HepG2 (cell line): ENCODE measurements at regions not wholly inside any gene's neighbourhood (a gene's known extent, or its start where the extent isn't known, plus 50 kb on each side); places are given as distances from the start of the nearest gene placed in this dataset.

Source experiments
- ATM ChIP-seq: fragments of 450-650 bp; IDR thresholded peaks from 2 replicates; pipeline ENCODE4 v1.7.1; 2017; ENCODE audit warnings: mild to moderate bottlenecking, borderline replicate concordance
- CAMTA2 ChIP-seq: sonication (generic); formaldehyde crosslinking; IDR thresholded peaks from 2 replicates; pipeline ENCODE4 v1.4.0; 2020; ENCODE audit warnings: mild to moderate bottlenecking, missing genetic modification reagents, borderline replicate concordance
- CBX2 ChIP-seq, 2 experiments: fragments of 200-600 bp in 1 of 2; sonication (generic); formaldehyde crosslinking in 1 of 2; IDR thresholded peaks; 2 replicates each; pipeline versions ENCODE4 v1.7.0 to v1.8.1; 2018 to 2022; ENCODE audit warnings: low read depth in 2 of 2, low read length in 1 of 2, mild to moderate bottlenecking in 1 of 2, missing genetic modification reagents in 1 of 2
- CENPX ChIP-seq: sonication (generic); formaldehyde crosslinking; IDR thresholded peaks from 2 replicates; pipeline ENCODE4 v1.9.0; 2021; ENCODE audit warnings: mild to moderate bottlenecking, missing genetic modification reagents, moderate library complexity
- HOXA5 ChIP-seq: sonication (generic); formaldehyde crosslinking; IDR thresholded peaks from 2 replicates; pipeline ENCODE4 v1.4.0; 2020; ENCODE audit warnings: missing genetic modification reagents
- HOXA7 ChIP-seq: sonication (generic); formaldehyde crosslinking; IDR thresholded peaks from 2 replicates; pipeline ENCODE4 v1.8.1; 2022; ENCODE audit warnings: mild to moderate bottlenecking, missing genetic modification reagents, moderate library complexity
- KLF9 ChIP-seq: IDR thresholded peaks from 2 replicates; pipeline ENCODE4 v1.6.1; 2016; ENCODE audit warnings: low read depth
- PRPF4 ChIP-seq: fragments of 200-400 bp; formaldehyde crosslinking; IDR thresholded peaks from 2 replicates; pipeline ENCODE4 v1.6.1; 2016; ENCODE audit warnings: low read length, low read depth; ENCODE audit not compliant: poor library complexity, severe bottlenecking
- SAFB2 ChIP-seq: sonication (generic); formaldehyde crosslinking; IDR thresholded peaks from 2 replicates; pipeline ENCODE4 v1.5.1; 2020; ENCODE audit warnings: missing genetic modification reagents, low read depth, mild to moderate bottlenecking, borderline replicate concordance
- SP2 ChIP-seq: sonication (generic); formaldehyde crosslinking; IDR thresholded peaks from 2 replicates; pipeline ENCODE4 v1.5.1; 2020; ENCODE audit warnings: mild to moderate bottlenecking, missing genetic modification reagents
- SUZ12 ChIP-seq: fragments of 150-350 bp; IDR thresholded peaks from 2 replicates; pipeline ENCODE4 v1.6.1; 2014; ENCODE audit warnings: low read depth, low read length
- TCF7L2 ChIP-seq: IDR thresholded peaks from 2 replicates; pipeline ENCODE4 v1.6.1; 2011; ENCODE audit warnings: mild to moderate bottlenecking, low read depth, low read length, moderate library complexity
- U2AF1 ChIP-seq: fragments of 200-400 bp; formaldehyde crosslinking; optimal IDR thresholded peaks from 2 replicates; pipeline ENCODE3; 2017; ENCODE audit warnings: mild to moderate bottlenecking, low read depth, low read length
- YEATS4 ChIP-seq: sonication (generic); formaldehyde crosslinking; IDR thresholded peaks from 2 replicates; pipeline ENCODE4 v1.4.0; 2020; ENCODE audit warnings: missing genetic modification reagents, borderline replicate concordance
- ZBTB38 ChIP-seq: sonication (generic); formaldehyde crosslinking; IDR thresholded peaks from 2 replicates; pipeline ENCODE4 v1.5.1; 2020; ENCODE audit warnings: mild to moderate bottlenecking, missing genetic modification reagents
- ZFP82 ChIP-seq: sonication (generic); formaldehyde crosslinking; IDR thresholded peaks from 2 replicates; pipeline ENCODE4 v1.5.1; 2020; ENCODE audit warnings: mild to moderate bottlenecking, missing genetic modification reagents, borderline replicate concordance
- ZNF224 ChIP-seq: sonication (generic); formaldehyde crosslinking; IDR thresholded peaks from 2 replicates; pipeline ENCODE4 v1.5.0; 2020; ENCODE audit warnings: mild to moderate bottlenecking, missing genetic modification reagents
- ZNF34 ChIP-seq: sonication (generic); formaldehyde crosslinking; IDR thresholded peaks from 2 replicates; pipeline ENCODE4 v1.4.0; 2020; ENCODE audit warnings: mild to moderate bottlenecking, missing genetic modification reagents, borderline replicate concordance
- ZNF44 ChIP-seq: sonication (generic); formaldehyde crosslinking; IDR thresholded peaks from 2 replicates; pipeline ENCODE4 v1.5.1; 2020; ENCODE audit warnings: mild to moderate bottlenecking, missing genetic modification reagents
- ZNF605 ChIP-seq: sonication (generic); formaldehyde crosslinking; IDR thresholded peaks from 2 replicates; pipeline ENCODE4 v1.8.0; 2022; ENCODE audit warnings: mild to moderate bottlenecking, missing genetic modification reagents
- ZNF644 ChIP-seq: IDR thresholded peaks from 2 replicates; pipeline ENCODE4 v1.6.1; 2016; ENCODE audit warnings: low read depth
- ZNF747 ChIP-seq: sonication (generic); formaldehyde crosslinking; IDR thresholded peaks from 2 replicates; pipeline ENCODE4 v1.8.1; 2023; ENCODE audit warnings: missing genetic modification reagents, mild to moderate bottlenecking, borderline replicate concordance
- ZNF850 ChIP-seq: sonication (generic); formaldehyde crosslinking; conservative IDR thresholded peaks from 2 replicates; pipeline ENCODE4 v1.9.0; 2021; ENCODE audit warnings: mild to moderate bottlenecking, missing genetic modification reagents
- ZNF878 ChIP-seq: sonication (generic); formaldehyde crosslinking; IDR thresholded peaks from 2 replicates; pipeline ENCODE4 v1.8.1; 2023; ENCODE audit warnings: mild to moderate bottlenecking, missing genetic modification reagents, moderate library complexity
- TF ChIP-seq, protein P1 (sequence below): sonication (generic); formaldehyde crosslinking; IDR thresholded peaks from 2 replicates; pipeline ENCODE4 v1.5.1; 2020; ENCODE audit warnings: mild to moderate bottlenecking, moderate library complexity, missing genetic modification reagents
- TF ChIP-seq, protein P2 (sequence below): sonication (generic); formaldehyde crosslinking; IDR thresholded peaks from 2 replicates; pipeline ENCODE4 v1.4.0; 2020; ENCODE audit warnings: missing genetic modification reagents
- TF ChIP-seq, protein P3 (sequence below): sonication (generic); formaldehyde crosslinking; IDR thresholded peaks from 2 replicates; pipeline ENCODE4 v1.5.0; 2020; ENCODE audit warnings: missing genetic modification reagents
- TF ChIP-seq, protein P4 (sequence below): sonication (generic); formaldehyde crosslinking; IDR thresholded peaks from 2 replicates; pipeline ENCODE4 v1.4.0; 2020; ENCODE audit warnings: missing genetic modification reagents

DNA sequence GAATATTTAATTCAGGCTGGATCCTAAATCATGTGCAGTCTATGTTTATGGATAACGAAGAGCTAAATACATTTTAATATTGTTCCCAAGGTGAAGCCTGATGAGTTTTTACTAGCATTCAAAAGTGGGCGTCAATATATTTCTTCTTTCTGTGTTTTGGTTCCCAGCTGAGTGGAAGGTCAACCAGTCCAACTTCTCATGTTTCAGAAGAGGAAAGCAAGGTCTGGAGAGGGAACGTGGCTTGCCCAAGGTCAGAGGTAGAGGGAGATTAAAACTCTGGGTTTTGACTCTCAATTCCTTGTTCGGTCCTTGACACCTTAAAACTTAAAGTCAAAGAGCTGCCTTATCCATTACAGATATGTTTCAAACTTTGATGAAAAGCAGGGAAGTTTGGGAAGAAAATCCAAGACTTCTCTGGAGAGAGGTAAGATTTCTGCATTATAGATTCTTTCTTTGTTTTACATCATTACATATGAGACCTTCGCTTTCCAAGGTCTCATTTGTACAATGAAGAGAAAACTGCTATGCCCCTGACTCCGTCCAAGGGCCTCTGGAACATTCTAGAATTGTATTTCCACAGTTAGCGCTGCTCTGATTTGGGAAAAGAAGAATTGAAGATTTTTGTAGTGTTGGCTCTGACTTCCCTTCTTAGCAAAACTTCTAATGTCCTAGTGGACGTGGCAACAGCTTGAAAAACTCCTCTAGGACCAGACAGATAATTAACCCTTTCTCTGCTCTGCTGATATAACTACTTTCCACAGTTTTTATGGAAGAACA is 57.7 kb upstream of the HES1 start (continued):
- no peak for TF ChIP-seq ZNF34
- TF ChIP-seq, protein P1, sequence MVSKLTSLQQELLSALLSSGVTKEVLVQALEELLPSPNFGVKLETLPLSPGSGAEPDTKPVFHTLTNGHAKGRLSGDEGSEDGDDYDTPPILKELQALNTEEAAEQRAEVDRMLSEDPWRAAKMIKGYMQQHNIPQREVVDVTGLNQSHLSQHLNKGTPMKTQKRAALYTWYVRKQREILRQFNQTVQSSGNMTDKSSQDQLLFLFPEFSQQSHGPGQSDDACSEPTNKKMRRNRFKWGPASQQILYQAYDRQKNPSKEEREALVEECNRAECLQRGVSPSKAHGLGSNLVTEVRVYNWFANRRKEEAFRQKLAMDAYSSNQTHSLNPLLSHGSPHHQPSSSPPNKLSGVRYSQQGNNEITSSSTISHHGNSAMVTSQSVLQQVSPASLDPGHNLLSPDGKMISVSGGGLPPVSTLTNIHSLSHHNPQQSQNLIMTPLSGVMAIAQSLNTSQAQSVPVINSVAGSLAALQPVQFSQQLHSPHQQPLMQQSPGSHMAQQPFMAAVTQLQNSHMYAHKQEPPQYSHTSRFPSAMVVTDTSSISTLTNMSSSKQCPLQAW (CRISPR knock-in tag), result no peak
- TF ChIP-seq CENPX (CRISPR knock-in tag), result no peak
- no peak for TF ChIP-seq ZFP82 (CRISPR knock-in tag)
- no peak for TF ChIP-seq ZNF44 (CRISPR knock-in tag)
- TF ChIP-seq HOXA7, result no peak
- no peak for TF ChIP-seq ZNF747
- no peak for TF ChIP-seq CBX2 (IDR thresholded peaks at IDR 0.05; ENCODE audit: low read depth, low read length)
- TF ChIP-seq CBX2 (CRISPR knock-in tag; IDR thresholded peaks at IDR 0.05; ENCODE audit: low read depth), result no peak
- no peak for TF ChIP-seq ZNF850 (CRISPR knock-in tag)
- no peak for TF ChIP-seq U2AF1
- TF ChIP-seq, protein P2, sequence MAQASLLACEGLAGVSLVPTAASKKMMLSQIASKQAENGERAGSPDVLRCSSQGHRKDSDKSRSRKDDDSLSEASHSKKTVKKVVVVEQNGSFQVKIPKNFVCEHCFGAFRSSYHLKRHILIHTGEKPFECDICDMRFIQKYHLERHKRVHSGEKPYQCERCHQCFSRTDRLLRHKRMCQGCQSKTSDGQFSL (CRISPR knock-in tag), result no peak
- TF ChIP-seq CAMTA2 (CRISPR knock-in tag), result no peak
- no peak for TF ChIP-seq SP2 (CRISPR knock-in tag)
- TF ChIP-seq, protein P3, sequence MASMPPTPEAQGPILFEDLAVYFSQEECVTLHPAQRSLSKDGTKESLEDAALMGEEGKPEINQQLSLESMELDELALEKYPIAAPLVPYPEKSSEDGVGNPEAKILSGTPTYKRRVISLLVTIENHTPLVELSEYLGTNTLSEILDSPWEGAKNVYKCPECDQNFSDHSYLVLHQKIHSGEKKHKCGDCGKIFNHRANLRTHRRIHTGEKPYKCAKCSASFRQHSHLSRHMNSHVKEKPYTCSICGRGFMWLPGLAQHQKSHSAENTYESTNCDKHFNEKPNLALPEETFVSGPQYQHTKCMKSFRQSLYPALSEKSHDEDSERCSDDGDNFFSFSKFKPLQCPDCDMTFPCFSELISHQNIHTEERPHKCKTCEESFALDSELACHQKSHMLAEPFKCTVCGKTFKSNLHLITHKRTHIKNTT (CRISPR knock-in tag), result no peak
- TF ChIP-seq HOXA5 (CRISPR knock-in tag), result no peak
- TF ChIP-seq TCF7L2, result no peak
- no peak for TF ChIP-seq KLF9 (CRISPR knock-in tag)
- TF ChIP-seq ATM, result no peak
- TF ChIP-seq YEATS4, result no peak
- no peak for TF ChIP-seq ZNF224 (CRISPR knock-in tag)
- no peak for TF ChIP-seq ZBTB38 (CRISPR knock-in tag)
- TF ChIP-seq ZNF878, result no peak
- peak; percentile 36; the same call in 1 of the 2 replicates for TF ChIP-seq ZNF644 (CRISPR knock-in tag)
- no peak for TF ChIP-seq ZNF605 (CRISPR knock-in tag)
- TF ChIP-seq SAFB2 (CRISPR knock-in tag), result no peak
- no peak for TF ChIP-seq SUZ12
- no peak for TF ChIP-seq PRPF4
- TF ChIP-seq, protein P4, sequence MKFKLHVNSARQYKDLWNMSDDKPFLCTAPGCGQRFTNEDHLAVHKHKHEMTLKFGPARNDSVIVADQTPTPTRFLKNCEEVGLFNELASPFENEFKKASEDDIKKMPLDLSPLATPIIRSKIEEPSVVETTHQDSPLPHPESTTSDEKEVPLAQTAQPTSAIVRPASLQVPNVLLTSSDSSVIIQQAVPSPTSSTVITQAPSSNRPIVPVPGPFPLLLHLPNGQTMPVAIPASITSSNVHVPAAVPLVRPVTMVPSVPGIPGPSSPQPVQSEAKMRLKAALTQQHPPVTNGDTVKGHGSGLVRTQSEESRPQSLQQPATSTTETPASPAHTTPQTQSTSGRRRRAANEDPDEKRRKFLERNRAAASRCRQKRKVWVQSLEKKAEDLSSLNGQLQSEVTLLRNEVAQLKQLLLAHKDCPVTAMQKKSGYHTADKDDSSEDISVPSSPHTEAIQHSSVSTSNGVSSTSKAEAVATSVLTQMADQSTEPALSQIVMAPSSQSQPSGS (CRISPR knock-in tag), result no peak
